HEK293 (cell line): ENCODE measurements at regions not wholly inside any gene's neighbourhood (a gene's known extent, or its start where the extent isn't known, plus 50 kb on each side); places are given as distances from the start of the nearest gene placed in this dataset.

Experiments
- TCF7L2 ChIP-seq: IDR thresholded peaks from 2 replicates; pipeline ENCODE4 v1.6.1; 2011; ENCODE audit warnings: low read depth, mild to moderate bottlenecking, inconsistent platforms, low read length, moderate library complexity, borderline replicate concordance
- ZBTB17 ChIP-seq: fragments of 450-650 bp; formaldehyde crosslinking; IDR thresholded peaks from 2 replicates; pipeline ENCODE4 v1.5.1; 2016; ENCODE audit warnings: missing biosample characterization, missing genetic modification characterization
- ZNF350 ChIP-seq: fragments of 450-650 bp; formaldehyde crosslinking; IDR thresholded peaks from 2 replicates; pipeline ENCODE4 v1.5.0; 2017; ENCODE audit warnings: missing biosample characterization, mild to moderate bottlenecking, missing genetic modification characterization
- ZNF416 ChIP-seq: fragments of 450-650 bp; formaldehyde crosslinking; IDR thresholded peaks from 2 replicates; pipeline ENCODE4 v1.5.1; 2016; ENCODE audit warnings: missing biosample characterization, missing genetic modification characterization
- ZNF514 ChIP-seq: fragments of 450-650 bp; formaldehyde crosslinking; IDR thresholded peaks from 2 replicates; pipeline ENCODE4 v1.5.1; 2016; ENCODE audit warnings: missing biosample characterization, missing genetic modification characterization
- ZNF530 ChIP-seq: fragments of 450-650 bp; formaldehyde crosslinking; IDR thresholded peaks from 2 replicates; pipeline ENCODE4 v1.5.1; 2016; ENCODE audit warnings: low read depth, missing biosample characterization, missing genetic modification characterization
- ZNF623 ChIP-seq: fragments of 450-650 bp; formaldehyde crosslinking; IDR thresholded peaks from 2 replicates; pipeline ENCODE4 v1.5.1; 2016; ENCODE audit warnings: missing biosample characterization, missing genetic modification characterization
- ZNF830 ChIP-seq: fragments of 450-650 bp; IDR thresholded peaks from 2 replicates; pipeline ENCODE4 v1.5.0; 2018; ENCODE audit warnings: missing biosample characterization, missing genetic modification characterization, low read depth, mild to moderate bottlenecking, moderate library complexity
- TF ChIP-seq, protein P1 (sequence below): fragments of 450-650 bp; formaldehyde crosslinking; IDR thresholded peaks from 2 replicates; pipeline ENCODE4 v1.5.1; 2016; ENCODE audit warnings: missing biosample characterization, missing genetic modification characterization

DNA sequence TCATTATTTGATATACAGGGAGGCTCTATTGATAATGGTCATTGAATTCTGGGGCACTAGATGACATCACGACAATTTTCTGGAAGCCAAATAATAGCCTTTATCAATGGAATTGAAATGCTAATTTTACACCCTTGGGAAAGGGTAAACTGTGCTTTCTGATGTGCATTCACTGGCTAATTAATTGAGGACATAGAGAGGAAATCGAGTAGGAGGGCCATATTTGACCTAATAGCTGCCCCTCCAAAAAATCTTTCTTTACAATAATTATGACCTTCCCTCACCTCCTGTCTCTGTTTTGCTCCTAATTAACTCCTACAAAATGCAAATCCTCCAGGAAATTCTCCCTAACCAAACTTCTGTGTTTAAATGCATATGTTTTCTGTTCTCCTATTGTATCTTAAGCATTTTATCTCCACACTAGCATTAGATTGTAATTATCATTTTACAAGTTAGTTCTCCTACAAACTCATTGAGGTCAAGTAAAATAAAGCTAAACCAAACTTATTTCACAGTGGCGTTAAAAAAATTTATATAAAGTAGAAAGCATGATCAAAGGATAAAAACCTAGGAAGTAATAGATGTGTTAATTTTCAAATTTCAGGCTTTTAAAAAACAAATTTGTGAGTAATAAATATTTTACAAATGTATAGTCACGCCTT lies 1414.0 kb upstream of the AGA start:
- no peak for TF ChIP-seq TCF7L2
- no peak for TF ChIP-seq ZNF530 (tag by site-specific recombination)
- TF ChIP-seq, protein P1, sequence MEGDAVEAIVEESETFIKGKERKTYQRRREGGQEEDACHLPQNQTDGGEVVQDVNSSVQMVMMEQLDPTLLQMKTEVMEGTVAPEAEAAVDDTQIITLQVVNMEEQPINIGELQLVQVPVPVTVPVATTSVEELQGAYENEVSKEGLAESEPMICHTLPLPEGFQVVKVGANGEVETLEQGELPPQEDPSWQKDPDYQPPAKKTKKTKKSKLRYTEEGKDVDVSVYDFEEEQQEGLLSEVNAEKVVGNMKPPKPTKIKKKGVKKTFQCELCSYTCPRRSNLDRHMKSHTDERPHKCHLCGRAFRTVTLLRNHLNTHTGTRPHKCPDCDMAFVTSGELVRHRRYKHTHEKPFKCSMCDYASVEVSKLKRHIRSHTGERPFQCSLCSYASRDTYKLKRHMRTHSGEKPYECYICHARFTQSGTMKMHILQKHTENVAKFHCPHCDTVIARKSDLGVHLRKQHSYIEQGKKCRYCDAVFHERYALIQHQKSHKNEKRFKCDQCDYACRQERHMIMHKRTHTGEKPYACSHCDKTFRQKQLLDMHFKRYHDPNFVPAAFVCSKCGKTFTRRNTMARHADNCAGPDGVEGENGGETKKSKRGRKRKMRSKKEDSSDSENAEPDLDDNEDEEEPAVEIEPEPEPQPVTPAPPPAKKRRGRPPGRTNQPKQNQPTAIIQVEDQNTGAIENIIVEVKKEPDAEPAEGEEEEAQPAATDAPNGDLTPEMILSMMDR (tag by site-specific recombination): no peak
- no peak for TF ChIP-seq ZNF514
- no peak for TF ChIP-seq ZNF350 (tag by site-specific recombination)
- no peak for TF ChIP-seq ZNF623 (tag by site-specific recombination)
- no peak for TF ChIP-seq ZBTB17 (tag by site-specific recombination)
- TF ChIP-seq ZNF830 (tag by site-specific recombination): no peak
- no peak for TF ChIP-seq ZNF416
